GM18517 (cell line): ENCODE measurements at regions not wholly inside any gene's neighbourhood (a gene's known extent, or its start where the extent isn't known, plus 50 kb on each side); places are given as distances from the start of the nearest gene placed in this dataset.

Experiments used
- ATAC-seq: cut with Tn5 transposase; IDR thresholded peaks from one replicate; pipeline ENCODE4 v1.9.1; 2021; ENCODE audit warnings: mild to moderate bottlenecking, moderate library complexity; ENCODE audit not compliant: unreplicated experiment

DNA sequence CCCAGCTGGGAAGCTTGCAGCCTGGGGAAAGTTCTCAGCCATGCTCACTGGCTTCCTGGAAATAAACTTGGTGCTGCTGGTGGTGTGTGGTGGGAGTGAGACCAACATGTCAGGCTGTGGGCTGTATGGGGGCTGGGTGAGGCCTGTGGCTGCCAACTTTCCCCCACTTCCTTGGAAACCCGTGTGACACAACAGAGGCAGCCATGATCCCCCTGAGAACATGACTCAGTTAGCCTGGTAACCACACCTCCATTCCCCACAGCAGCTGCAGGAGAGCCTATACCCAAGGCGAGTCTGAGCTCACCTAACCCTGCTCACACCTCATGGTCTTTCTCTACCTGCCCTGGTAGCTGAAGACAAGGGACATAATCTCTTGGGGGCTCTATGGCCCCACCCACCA lies 72.7 kb upstream of the RGMB start:
- no peak for ATAC-seq

DNA sequence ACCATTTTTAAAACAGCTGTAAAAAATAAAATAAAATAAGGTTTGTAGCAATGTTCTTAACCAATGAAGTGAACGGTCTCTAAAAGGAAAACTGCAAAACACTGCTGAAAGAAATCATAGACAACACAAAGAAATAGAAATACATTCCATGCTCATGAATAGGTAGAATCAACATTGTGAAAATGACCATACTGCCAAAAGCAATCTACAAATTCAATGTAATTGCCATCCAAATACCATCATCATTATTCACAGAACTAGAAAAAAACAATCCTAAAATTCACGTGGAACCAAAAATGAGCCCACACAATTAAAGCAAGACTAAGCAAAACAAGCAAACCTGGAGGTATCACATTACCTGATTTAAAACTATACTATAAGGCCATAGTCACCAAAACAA lies 67.6 kb upstream of the RGMB start:
- no peak for ATAC-seq

DNA sequence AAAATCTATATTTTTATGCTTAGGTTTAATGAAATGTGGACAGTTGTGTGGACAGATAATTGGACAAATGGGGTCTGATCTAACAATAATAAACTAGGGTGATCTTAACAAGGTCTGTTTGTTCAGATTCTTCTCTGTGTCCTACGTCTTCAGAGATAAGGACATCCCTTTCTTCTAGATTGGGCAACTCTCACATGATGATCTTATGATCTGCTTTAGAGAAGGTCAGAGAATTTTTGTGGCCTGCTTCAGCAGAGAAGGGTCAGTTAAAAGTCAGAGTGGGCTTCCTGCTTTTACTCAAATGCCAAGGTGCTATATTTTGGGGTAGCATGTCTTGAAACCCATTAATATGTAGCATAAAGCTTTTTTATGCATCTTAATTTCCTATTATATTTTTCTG lies 63.8 kb upstream of the RGMB start:
- no peak for ATAC-seq

DNA sequence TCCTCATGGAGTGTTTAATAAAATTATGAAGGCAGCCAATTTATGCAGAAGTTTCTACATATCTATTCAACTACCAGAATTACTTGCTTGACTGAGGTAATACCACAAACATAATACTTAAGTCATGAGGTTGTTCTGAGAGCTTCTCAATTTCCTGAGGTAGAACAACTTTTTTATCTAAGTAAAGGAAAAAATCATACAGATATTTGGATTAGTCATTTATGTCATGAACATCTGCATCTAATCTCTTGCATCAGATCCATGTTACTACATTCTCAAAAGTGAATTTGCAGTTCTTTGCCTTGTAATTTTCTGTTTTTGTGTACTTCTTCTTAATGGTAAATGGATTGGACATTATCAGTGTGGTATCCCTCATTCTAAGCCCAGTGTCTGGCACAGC lies 60.4 kb upstream of the RGMB start:
- no peak for ATAC-seq

DNA sequence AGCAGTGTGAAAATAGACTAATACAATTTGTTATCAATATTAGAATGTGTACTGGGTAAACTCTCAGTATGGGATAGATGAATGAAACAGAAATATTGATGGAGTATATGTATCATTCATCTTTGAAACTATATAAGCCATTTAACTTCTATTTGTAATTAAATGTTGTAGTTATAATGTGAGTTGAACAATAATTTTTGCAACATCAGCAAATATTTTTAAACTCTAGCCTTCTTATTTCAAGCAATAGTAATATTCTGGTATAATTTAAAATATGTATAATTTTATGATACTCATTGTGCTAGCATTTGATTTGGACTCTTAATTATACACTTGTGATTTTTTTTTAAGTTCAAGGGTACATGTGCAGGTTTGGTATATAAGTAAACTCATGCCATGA lies 59.6 kb upstream of the RGMB start:
- no peak for ATAC-seq

DNA sequence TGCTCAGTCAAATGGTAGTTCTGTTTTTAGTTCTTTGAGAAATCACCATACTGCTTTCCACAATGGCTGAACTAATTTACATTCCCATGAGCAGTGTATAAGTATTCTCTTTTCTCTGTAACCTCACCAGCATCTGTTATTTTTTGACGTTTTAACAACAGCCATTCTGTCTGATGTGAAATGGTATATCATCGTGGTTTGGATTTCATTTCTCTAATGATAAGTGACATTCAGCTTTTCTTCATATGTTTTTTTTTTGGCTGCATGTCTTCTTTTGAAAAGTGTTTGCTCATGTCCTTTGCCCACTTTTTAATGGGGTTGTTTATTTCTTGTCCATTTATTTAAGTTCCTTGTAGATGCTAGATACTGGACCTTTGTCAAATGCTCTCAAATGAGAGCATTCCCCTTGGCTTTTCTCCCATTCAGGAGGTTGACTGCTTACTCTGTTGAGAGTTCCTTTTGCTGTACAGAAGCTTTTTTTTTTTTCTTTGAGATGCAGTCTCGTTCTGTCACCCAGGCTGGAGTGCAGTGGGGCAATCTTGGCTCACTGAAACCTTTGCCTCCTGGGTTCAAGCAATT lies 58.7 kb upstream of the RGMB start:
- no peak for ATAC-seq

DNA sequence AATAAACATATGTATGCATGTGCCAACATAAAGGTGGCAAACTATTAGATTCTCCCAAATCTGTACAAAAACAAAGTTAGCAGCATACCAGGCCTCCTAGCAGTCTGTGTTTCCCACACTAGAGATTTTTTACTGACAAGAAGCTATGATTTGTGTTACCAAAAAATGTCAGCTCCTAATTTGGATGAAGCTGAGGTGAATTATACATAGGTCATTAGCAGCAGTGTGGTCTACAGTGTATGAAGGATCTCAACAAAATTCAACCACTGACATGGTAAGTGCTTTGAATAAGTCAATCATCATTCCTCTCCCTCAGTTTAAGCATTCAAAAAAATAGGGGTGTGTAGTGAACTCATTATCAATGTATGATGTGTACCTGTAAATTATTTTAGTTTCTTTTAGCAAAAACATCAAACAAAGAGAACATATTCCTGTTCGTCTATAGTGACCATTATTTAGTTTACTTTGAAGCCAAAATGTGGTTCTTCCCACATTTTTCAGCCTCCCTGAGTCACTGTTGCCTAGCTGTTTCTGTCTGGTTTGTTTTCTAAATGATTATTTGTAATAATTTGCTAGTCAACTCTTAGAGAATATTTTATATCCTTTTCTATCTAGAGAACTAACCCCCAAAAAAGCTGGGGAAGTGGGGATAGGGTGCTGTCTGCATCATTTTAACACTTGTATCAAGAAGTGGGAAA lies 52.1 kb upstream of the RGMB start:
- ATAC-seq = no peak

DNA sequence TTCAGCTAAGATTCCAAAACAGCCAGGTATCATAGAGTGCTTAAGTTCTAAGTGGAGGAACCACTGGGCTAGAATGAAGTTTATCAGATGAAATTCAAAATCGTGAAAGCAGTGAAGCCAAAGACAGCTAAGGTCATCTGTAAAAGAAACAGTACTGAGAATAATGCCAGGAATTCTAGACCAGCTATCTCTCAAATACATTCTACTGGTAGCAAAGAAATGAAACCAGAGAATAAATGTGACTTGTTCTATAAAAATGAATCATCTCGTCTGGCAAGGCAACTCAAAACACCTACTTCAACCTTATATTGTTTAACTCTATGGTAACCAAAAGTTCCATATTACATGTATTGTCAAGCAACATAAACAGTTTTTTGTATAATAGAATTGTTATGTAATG lies 51.3 kb upstream of the RGMB start:
- no peak for ATAC-seq

DNA sequence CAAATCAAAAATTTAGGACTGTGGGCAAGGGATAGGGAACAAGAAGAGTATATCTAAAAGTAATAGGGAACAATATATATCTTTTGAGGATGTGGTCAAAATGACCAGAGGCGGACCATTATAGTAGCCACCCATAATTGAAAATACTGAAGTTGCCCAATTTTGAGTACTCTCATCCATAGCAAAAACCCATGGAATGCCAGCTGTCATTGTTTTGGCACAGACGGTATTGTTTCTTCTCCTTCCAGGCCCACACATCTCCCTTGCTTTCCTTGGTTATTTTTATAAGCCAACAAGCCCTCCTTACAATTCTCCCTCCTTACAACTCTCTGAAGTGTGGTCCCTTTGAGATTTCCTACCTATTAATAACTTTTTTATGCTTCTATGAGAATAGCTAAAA lies 50.4 kb upstream of the RGMB start:
- no peak for ATAC-seq
